Kidney glomerular epithelial cell (primary cell): ENCODE measurements at regions not wholly inside any gene's neighbourhood (a gene's known extent, or its start where the extent isn't known, plus 50 kb on each side); places are given as distances from the start of the nearest gene placed in this dataset.

Source experiments
- DNase-seq: peaks from one replicate; lab custom pipeline; 2025; lab: John Stamatoyannopoulos, UW

DNA sequence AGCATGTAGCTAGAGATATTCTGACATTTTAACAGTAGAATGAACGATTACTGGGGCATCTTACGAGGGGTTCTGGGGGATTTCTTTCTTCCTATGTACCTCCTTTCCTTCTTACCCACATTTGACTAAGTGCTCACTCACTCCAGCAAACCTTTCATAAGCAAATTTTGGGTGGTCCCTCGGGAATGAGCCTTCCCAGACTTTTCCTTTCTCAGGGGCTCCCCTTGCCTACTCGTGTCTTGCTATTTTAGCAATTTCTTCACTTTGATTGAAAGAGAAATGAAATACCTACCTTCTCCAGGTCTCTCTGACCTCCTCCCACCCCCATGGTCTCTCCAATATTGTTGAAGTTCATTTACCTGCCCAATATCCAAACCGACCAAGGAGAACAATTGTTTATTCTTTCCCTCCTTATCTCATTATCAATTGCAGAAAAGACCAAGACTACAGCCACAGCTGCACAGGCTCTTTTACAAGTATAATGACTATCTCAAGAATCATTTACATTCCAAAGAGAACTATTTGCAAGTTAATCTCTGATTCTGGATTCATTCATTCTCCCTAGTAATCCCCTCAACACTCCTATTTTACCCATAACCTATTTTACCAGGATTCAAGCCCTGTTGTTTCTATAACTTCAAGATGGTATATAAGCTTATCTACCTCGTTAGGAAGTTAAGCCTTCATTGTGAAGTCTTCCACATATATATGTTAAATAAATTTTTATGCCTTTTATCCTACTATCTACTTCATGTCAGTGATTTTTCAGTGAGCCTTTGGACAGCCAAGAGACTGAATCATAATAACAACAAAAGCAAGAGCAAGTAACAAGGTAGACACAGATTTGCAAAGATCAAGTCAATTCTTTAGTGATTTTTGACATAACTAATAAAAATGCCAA lies 480.6 kb downstream of the IPMK start:
- DNase-seq: no peak

DNA sequence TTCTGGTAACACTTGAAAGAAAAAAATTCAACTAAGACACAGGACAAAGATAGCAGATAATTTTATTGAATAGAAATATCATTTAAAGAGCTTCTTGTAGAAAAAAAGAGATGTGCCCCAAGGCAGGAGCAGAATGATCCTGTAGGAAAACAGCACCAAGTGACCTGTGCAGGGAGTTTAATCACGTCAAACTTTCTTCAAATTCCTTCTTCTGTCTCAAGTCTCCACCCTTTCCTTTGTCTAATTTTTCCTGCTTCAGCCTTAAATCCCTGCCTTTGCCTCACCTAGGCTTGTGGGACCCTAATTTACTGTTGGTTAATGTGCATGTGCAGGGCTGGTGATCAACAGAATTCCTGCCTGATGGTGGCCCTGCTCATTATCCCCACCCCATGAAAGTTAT lies 481.4 kb downstream of the IPMK start:
- no peak for DNase-seq

DNA sequence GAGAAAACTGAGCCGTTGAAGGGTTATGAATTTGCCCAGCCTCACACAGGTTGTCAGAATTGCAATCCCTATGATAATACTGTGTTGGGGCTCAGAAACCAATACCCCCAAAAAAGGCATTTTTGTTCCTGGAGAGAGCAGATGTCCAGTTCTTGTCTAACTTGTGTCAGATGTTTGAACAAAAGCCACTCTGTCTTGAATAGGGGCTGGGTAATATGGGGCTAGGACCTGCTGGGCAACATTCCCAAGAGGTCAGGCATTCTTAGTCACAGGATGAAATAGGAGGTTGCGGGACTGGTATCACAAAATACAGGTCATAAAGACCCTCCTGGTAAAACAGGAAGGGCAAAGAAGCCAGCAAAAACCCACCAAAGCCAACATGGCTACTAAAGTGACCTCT lies 482.1 kb downstream of the IPMK start:
- no peak for DNase-seq

GRCh38 chr10:57785068-57785467 lies 482.6 kb downstream of the IPMK start:
- no peak for DNase-seq

DNA sequence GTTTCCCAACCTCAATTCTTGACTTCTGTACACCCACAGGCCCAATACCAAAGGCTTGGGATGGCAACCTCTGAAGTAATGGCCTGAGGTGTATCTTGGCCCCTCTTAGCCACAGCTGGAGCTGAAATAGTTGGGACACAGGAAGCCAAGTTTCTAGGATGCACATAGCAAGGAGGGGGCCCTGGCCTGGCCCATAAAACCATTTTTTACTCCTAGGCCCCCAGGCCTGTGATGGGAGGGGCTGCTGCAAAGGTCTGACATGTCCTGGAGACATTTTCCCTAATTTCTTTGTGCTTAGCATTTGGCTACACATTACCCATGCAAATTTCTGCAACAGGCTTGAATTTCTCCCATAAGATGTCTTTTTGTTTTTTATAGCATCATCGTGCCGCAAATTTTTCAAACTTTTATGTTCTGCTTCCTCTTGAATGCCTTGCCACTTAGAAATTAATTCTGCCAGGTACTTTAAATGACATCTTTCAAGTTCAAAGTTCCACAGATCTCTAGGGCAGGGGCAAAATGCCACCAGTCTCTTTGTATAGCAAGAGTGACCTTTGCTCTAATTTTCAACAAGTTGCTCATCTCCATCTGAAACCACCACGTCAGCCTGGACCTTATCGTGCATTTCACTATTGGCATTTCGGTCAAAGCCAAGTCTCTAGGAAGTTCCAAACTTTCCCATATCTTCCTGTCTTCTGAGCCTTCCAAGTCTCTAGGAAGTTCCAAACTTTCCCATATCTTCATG lies 490.8 kb downstream of the IPMK start:
- no peak for DNase-seq

DNA sequence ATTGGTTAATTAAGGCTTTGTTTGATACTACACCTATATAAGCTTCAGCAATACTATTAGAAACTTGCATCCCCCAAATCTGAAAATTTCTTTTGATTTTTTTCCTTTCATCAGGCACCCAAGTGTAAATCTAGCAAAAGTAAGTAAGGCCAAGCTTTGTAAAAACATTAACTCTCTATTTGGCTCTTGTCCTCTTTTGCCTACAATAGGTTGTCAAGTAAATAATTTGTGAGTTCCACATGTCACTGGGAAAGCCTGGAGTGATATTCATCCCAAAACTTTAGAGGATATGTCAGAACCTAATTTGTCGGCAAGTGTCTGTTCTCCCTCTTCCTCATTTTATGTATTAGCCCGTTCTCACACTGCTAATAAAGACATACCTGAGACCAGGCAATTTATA lies 492.4 kb downstream of the IPMK start:
- no peak for DNase-seq

DNA sequence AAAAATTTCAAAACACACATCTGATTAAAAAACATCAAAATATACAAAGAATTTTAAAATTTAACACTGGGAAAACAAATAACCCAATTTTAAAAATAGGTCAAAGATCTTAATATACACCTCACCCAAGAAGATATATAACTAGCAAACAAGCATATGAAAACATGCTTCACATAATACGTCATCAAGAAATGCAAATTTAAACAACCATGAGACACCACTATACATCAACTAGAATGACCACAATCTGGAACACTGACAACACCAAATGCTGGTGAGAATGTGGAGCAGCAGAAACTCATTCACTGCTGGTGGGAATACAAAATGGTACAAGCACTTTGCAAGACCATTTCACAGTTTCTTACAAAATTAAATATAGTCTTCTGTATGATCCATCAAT lies 498.4 kb downstream of the IPMK start:
- no peak for DNase-seq

- DNase-seq: no peak
These were observed 507.9 kb downstream of the IPMK start for GRCh38 chr10:57759777-57760176.

DNA sequence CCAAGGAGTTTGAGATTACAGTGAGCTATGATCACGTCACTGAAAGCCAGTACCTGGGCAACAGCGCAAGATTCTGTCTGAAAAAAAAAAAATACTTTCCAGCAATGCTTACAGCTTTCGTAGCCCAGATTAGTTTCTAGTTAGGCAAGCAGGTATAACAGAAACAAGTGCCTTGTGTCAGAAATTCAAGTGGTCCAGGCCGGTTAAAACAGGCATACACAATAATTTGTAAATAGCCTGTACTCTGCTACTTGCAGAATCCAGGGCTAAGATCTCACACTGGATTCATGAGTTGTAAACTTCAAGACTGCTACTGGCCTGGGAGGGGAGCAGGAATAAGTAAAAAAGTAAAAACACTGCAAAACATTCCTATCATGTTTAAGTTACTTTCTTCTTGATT lies 512.9 kb downstream of the IPMK start:
- no peak for DNase-seq

DNA sequence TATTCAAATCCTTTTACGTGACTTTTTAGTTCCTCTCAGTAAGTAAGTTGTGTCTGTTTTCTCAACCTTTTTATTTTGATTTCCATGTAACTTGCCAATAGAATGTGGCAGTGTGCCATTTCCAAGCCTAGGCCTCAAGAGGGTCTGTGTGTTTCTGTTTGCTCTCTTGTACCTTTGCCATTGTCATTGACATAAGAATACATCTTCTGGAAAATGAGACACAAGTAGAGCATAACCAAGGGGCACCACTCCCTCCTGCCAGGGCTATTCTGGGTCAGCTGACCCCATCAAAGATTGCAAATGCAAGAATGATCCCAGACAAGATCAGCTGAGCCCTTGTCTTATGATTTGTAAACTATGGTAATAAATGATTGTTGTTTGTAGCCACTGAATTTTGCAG lies 524.0 kb downstream of the IPMK start:
- no peak for DNase-seq

DNA sequence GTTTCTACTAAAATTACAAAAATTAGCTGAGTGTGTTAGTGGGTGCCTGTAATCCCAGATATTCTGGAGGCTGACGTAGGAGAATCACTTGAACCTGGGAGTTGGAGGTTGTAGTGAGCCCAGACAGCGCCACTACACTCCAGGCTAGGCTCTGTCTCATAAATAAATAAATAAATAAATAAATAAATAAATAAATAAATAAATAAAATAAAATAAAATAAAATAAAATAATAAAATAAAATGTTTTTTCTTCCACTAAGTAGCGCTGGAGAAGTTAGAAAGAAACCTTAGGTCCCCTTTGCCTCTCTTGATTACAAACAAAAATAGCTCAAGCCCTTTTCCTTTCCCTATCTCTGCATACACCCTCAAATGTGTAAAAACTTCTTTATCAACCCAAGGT lies 525.9 kb downstream of the IPMK start:
- DNase-seq: no peak

DNA sequence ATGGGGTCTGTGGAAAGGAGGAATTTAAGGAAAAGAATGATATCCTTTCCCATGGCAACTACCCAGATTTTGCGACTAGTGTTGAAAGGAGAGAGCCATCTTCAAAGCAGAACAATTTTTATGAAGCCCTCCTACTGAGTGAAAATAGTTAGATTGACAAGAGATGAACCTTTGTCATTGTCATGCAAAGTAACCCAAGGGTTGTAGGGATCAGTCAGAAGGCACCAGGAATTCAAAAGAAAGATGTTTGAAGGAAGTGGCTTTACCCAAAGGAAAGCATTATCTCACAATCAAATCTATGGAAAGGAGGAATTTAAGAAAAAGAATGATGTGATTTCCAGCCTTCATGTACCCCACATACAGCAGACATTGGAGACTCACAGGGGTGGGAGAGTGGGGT lies 544.4 kb downstream of the IPMK start:
- no peak for DNase-seq

GRCh38 chr10:57716884-57717283 lies 550.8 kb downstream of the IPMK start:
- DNase-seq: peak; percentile 66

GRCh38 chr10:57715233-57715632 lies 552.5 kb downstream of the IPMK start:
- no peak for DNase-seq

DNA sequence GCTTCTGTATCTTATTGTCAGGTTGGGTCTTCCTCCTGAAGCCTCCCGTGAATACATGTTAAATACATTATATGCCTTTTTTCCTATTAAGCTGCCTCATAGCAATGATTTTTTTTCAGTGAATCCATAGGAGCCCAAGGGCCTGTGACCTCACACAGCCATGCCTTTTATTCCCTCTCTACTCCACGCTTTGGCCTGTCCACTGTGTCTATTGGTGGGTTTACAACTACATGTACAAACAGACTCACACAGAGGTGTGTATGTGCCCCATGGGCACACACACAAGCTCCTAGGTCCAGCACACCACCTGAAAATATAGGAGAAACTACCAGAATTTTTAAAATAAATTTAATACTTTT lies 560.4 kb downstream of the IPMK start:
- no peak for DNase-seq

- no peak for DNase-seq
These were observed 561.0 kb downstream of the IPMK start for GRCh38 chr10:57706576-57707299.

DNA sequence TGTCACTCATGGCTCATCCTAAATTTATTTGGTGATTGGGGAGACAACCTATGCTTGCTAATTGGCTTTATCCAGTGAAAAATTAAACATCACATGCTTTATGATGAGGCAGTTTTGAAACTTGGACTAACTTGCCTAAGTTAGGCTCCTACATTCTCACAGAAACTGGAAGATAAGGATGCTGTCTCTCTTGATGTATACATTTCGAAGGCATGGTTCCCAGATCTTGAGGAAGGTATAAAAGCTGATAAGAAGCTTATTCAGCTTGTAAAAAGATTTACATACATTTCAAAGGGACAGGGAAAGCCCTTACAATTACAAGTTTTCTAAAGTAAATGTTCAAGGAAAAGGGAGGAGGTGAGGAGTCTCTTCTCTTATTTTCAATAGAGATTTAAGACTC lies 561.7 kb downstream of the IPMK start:
- DNase-seq: no peak

DNA sequence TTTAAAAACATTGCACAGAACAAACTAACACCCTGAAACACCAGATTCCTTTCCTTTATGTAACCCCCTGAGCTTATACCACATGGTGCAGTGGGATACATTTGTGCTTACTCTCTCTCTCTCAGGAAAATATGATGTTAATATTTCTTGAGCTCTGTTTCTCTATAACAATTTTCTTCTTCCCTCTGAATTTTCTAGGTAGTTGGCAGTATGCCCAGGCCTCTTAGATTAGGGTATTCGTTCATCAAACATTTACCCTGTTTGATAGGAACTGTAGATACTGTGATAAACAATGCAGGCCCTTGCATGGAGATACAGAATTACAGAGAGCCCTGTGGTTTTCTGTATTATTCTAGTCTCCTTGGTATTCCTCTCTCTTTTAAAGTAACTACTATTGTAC lies 567.8 kb downstream of the IPMK start:
- DNase-seq: peak; percentile 10

DNA sequence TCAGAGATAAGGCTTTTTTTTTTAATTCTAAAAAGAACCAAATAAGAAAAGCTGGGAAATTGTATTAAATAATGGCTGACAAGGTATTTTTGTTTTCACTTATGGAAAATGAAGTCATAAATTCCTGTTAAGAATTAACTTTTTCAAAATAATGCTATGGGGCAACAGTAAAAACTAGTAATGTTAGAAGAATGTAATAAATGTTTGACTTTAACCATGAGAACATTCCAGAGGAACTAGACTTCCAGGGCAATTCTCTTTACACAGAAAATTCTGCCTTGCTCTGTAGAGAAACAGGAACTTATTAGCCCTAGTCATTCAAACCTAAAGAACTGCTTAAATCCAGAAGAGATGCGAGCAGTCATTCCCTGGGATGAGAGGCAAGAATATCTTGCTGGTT lies 571.1 kb downstream of the IPMK start:
- DNase-seq: peak; percentile 94

GRCh38 chr10:57694956-57695608 lies 572.6 kb downstream of the IPMK start:
- DNase-seq: no peak

DNA sequence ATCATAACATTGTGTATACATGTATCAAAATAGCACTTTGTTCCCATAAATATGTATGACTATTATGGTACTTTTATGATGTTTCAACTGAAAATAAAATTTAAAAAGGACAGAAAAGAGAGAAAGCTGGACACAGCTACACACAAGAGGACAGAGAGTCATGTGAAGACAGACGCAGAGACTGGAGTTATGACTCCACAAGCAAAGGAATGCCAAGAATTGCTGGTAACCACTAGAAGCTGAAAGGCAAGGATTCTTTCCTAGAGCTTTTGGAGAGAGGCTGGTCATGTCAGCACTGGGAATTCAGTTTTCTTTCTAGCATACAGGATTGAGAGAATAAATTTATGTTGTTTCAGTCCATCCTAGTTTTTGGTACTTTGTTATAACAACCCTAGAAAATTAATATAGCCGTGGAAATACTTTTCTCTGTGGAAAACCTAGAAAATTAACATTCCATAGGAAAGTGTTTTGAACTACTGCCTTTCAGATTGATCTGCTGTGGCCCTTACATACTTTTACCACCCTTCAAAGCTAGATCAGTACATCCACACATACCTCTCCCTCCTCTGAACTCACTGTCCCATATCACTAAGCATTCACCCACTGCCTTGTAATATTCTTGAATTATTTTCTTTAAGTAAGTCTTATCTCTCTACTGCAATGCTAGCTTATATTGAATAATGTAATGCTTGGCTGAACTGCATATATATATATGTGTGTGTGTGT lies 575.3 kb downstream of the IPMK start:
- peak; percentile 88 for DNase-seq
